HepG2 (cell line): ENCODE measurements at regions not wholly inside any gene's neighbourhood (a gene's known extent, or its start where the extent isn't known, plus 50 kb on each side); places are given as distances from the start of the nearest gene placed in this dataset.

ENCODE experiments used
- ATAC-seq: fragments of 200-7000 bp; cut with Tn5 transposase; 3 replicates; pipeline ENCODE4 v1.9.1; 2020; ENCODE audit warnings: mild to moderate bottlenecking, moderate library complexity
- BruUV-seq: library from RNA; stranded (reverse); fragments of 400-500 nt; replicated peaks from 2 replicates; lab custom pipeline; 2021; lab: Mats Ljungman, UMichigan
- CTCF ChIA-PET: fragments of 300-600 bp; formaldehyde crosslinking; extraction: SDS; loops from one replicate; lab custom pipeline; 2021; ENCODE audit warnings: low total read pairs, inconsistent platforms, low intra/inter-chr PET ratio; lab: Yijun Ruan, JAX
- POLR2A ChIA-PET: fragments of 350-600 bp; sonication (Branson Sonifier 250); formaldehyde crosslinking; loops from one replicate; lab custom pipeline; 2020; ENCODE audit warnings: antibody characterized with exemption, inconsistent platforms; lab: Yijun Ruan, JAX
- DNase-seq: peaks from one replicate; pipeline ENCODE4 v3.0.0-alpha.2; 2015; ENCODE audit warnings: low spot score
- FAIRE-seq: peaks from 3 replicates; lab custom pipeline; 2011; peaks lifted over from hg19 to GRCh38; lab: Jason Lieb, UNC
- H2AFZ ChIP-seq: one replicate; pipeline ENCODE4 v1.6.1; 2011; ENCODE audit warnings: low read length, inconsistent platforms
- H3K27ac ChIP-seq: fragments of 300-600 bp; 3 replicates; pipeline ENCODE4 v1.8.0; 2011; ENCODE audit warnings: mixed run types, mild to moderate bottlenecking, mixed read lengths, low read length, inconsistent platforms; ENCODE audit not compliant: insufficient read depth; ENCODE audit errors: extremely low read length
- H3K27me3 ChIP-seq, 2 experiments: fragments of 200-600 bp in 1 of 2; 2 replicates in 1 of 2; 3 replicates in 1 of 2; pipeline versions ENCODE4 v1.6.0 to v1.8.0; 2011; ENCODE audit warnings: low read length in 2 of 2, mild to moderate bottlenecking in 2 of 2, moderate library complexity in 2 of 2, inconsistent platforms in 1 of 2; ENCODE audit not compliant: insufficient read depth in 2 of 2, control insufficient read depth in 1 of 2
- H3K36me3 ChIP-seq, 2 experiments: fragments of 200-600 bp in 1 of 2; replicated peaks in 1 of 2; 2 replicates in 1 of 2; 3 replicates in 1 of 2; pipeline versions ENCODE4 v1.5.1 to v1.8.0; 2011; ENCODE audit warnings: low read length in 2 of 2, inconsistent platforms in 1 of 2; ENCODE audit not compliant: insufficient read depth in 2 of 2, control insufficient read depth in 1 of 2
- H3K4me1 ChIP-seq: 2 replicates; pipeline ENCODE4 v1.5.1; 2012; ENCODE audit warnings: low read length, inconsistent platforms; ENCODE audit not compliant: insufficient read depth
- H3K4me2 ChIP-seq: 2 replicates; pipeline ENCODE4 v1.6.0; 2011; ENCODE audit warnings: low read depth, low read length, inconsistent platforms
- H3K4me3 ChIP-seq, 3 experiments: fragments of 200-600 bp in 1 of 3; sonication (generic), shearing (Covaris generic) in 1 of 3; replicated peaks in 1 of 3; 2 replicates each; pipeline ENCODE4 v1.5.1; 2011 to 2016; ENCODE audit warnings: low read length in 3 of 3, inconsistent platforms in 2 of 3, low read depth in 2 of 3, mild to moderate bottlenecking in 2 of 3, control low read depth in 1 of 3, mixed read lengths in 1 of 3; ENCODE audit not compliant: insufficient read depth in 1 of 3
- H3K79me2 ChIP-seq: one replicate; pipeline ENCODE4 v1.6.1; 2011; ENCODE audit warnings: low read length, inconsistent platforms; ENCODE audit not compliant: insufficient read depth
- H3K9ac ChIP-seq: 2 replicates; pipeline ENCODE4 v1.6.0; 2011; ENCODE audit warnings: mild to moderate bottlenecking, low read depth, low read length, inconsistent platforms; ENCODE audit not compliant: insufficient read depth
- H3K9me3 ChIP-seq: 2 replicates; pipeline ENCODE4 v1.5.1; 2012; ENCODE audit warnings: mild to moderate bottlenecking, low read length
- H4K20me1 ChIP-seq: 2 replicates; pipeline ENCODE4 v1.6.0; 2011; ENCODE audit warnings: inconsistent platforms, mild to moderate bottlenecking, low read length, moderate library complexity; ENCODE audit not compliant: insufficient read depth
- AHDC1 ChIP-seq: sonication (generic); formaldehyde crosslinking; IDR thresholded peaks from 2 replicates; pipeline ENCODE4 v1.5.1; 2020; ENCODE audit warnings: mild to moderate bottlenecking, missing genetic modification reagents, borderline replicate concordance
- GFI1 ChIP-seq: sonication (generic); formaldehyde crosslinking; IDR thresholded peaks from 2 replicates; pipeline ENCODE4 v1.5.0; 2020; ENCODE audit warnings: missing genetic modification reagents, mild to moderate bottlenecking, borderline replicate concordance
- MAZ ChIP-seq, 2 experiments: sonication (generic) in 1 of 2; formaldehyde crosslinking in 1 of 2; IDR thresholded peaks; 2 replicates each; pipeline versions ENCODE4 v1.5.0 to v1.6.1; 2012 to 2020; ENCODE audit warnings: low read depth in 2 of 2, mild to moderate bottlenecking in 2 of 2, borderline replicate concordance in 1 of 2, improper control_type of control experiment in 1 of 2, low read length in 1 of 2, missing genetic modification reagents in 1 of 2, moderate library complexity in 1 of 2
- MLLT10 ChIP-seq: sonication (generic); formaldehyde crosslinking; IDR thresholded peaks from 2 replicates; pipeline ENCODE4 v1.4.0; 2020; ENCODE audit warnings: missing genetic modification reagents
- MZF1 ChIP-seq: sonication (generic); formaldehyde crosslinking; IDR thresholded peaks from 2 replicates; pipeline ENCODE4 v1.8.1; 2023; ENCODE audit warnings: mild to moderate bottlenecking, missing genetic modification reagents, borderline replicate concordance
- SIX1 ChIP-seq: sonication (generic); formaldehyde crosslinking; IDR thresholded peaks from 2 replicates; pipeline ENCODE4 v1.4.0; 2020; ENCODE audit warnings: missing genetic modification reagents, borderline replicate concordance
- SP4 ChIP-seq: sonication (generic); formaldehyde crosslinking; IDR thresholded peaks from 2 replicates; pipeline ENCODE4 v1.8.1; 2023; ENCODE audit warnings: mild to moderate bottlenecking, missing genetic modification reagents
- THAP8 ChIP-seq: sonication (generic); formaldehyde crosslinking; IDR thresholded peaks from 2 replicates; pipeline ENCODE4 v1.5.1; 2020; ENCODE audit warnings: missing genetic modification reagents, mild to moderate bottlenecking, borderline replicate concordance
- ZNF160 ChIP-seq: sonication (generic); formaldehyde crosslinking; IDR thresholded peaks from 2 replicates; pipeline ENCODE4 v1.8.0; 2022; ENCODE audit warnings: mild to moderate bottlenecking, inconsistent platforms, missing genetic modification reagents
- ZNF703 ChIP-seq: sonication (generic); formaldehyde crosslinking; IDR thresholded peaks from 2 replicates; pipeline ENCODE4 v1.5.1; 2020; ENCODE audit warnings: missing genetic modification reagents, mild to moderate bottlenecking, moderate library complexity, borderline replicate concordance
- WGBS: methylation state at CpG from one replicate; pipeline ENCODE4 v1.1.6; 2017; ENCODE audit warnings: low lambda C conversion rate; 5-methylcytosine and 5-hydroxymethylcytosine counted together
- in situ Hi-C: cut with HindIII; loops from 2 replicates; pipeline ENCODE4 v1.10.0; 2017; ENCODE audit warnings: low pct_unique_long_range_greater_than_20kb; ENCODE audit not compliant: extremely low pct_ligation_motif_present
- intact Hi-C: fragments of 100-400 bp; cut with micrococcal nuclease; formaldehyde crosslinking; loops from one replicate; pipeline ENCODE4 v1.10.0; 2022; ENCODE audit not compliant: unreplicated experiment
- TF ChIP-seq, protein P1 (sequence below): sonication (generic); formaldehyde crosslinking; IDR thresholded peaks from 2 replicates; pipeline ENCODE4 v1.4.0; 2020; ENCODE audit warnings: missing genetic modification reagents
- TF ChIP-seq, protein P2 (sequence below): IDR thresholded peaks from 2 replicates; pipeline ENCODE4 v1.6.1; 2016

GRCh38 chr12:61566183-61566582 is 694.0 kb upstream of the USP15 start:
- Histone ChIP-seq H3K4me2 (no peak overlapping the region), H3K27ac (no peak overlapping the region), H3K9ac (no peak overlapping the region), H3K36me3 (no peaks in the 10 kb centered on the region), H4K20me1 (no peaks in the 10 kb centered on the region), H3K4me3 (no peak overlapping the region), H3K79me2 (no peaks in the 10 kb centered on the region), H3K9me3 (no peaks in the 10 kb centered on the region), H2AFZ (no peak overlapping the region), H3K4me1 (no peaks in the 10 kb centered on the region), H3K27me3 (no peaks in the 10 kb centered on the region)
- POLR2A ChIA-PET: no interaction called here
- no TSS peak for BruUV-seq
- ATAC-seq: no peak
- in situ Hi-C loops (no loop called here), intact Hi-C loops (no loop called here)
- WGBS: 0% methylated on average over 2 of the region's 2 CpGs
- FAIRE-seq: no peak
- CTCF ChIA-PET: no interaction called here
- DNase-seq: no peak
- no peak for TF ChIP-seq GFI1 (CRISPR knock-in tag)
- TF ChIP-seq, protein P1, sequence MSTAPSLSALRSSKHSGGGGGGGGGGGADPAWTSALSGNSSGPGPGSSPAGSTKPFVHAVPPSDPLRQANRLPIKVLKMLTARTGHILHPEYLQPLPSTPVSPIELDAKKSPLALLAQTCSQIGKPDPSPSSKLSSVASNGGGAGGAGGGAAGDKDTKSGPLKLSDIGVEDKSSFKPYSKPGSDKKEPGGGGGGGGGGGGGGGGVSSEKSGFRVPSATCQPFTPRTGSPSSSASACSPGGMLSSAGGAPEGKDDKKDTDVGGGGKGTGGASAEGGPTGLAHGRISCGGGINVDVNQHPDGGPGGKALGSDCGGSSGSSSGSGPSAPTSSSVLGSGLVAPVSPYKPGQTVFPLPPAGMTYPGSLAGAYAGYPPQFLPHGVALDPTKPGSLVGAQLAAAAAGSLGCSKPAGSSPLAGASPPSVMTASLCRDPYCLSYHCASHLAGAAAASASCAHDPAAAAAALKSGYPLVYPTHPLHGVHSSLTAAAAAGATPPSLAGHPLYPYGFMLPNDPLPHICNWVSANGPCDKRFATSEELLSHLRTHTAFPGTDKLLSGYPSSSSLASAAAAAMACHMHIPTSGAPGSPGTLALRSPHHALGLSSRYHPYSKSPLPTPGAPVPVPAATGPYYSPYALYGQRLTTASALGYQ (CRISPR knock-in tag): no peak
- TF ChIP-seq, protein P2, sequence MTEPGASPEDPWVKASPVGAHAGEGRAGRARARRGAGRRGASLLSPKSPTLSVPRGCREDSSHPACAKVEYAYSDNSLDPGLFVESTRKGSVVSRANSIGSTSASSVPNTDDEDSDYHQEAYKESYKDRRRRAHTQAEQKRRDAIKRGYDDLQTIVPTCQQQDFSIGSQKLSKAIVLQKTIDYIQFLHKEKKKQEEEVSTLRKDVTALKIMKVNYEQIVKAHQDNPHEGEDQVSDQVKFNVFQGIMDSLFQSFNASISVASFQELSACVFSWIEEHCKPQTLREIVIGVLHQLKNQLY (CRISPR knock-in tag): no peak
- no peak for TF ChIP-seq SP4 (CRISPR knock-in tag)
- no peak for TF ChIP-seq ZNF160 (CRISPR knock-in tag)
- TF ChIP-seq MZF1 (CRISPR knock-in tag): no peak
- no peak for TF ChIP-seq MLLT10 (CRISPR knock-in tag)
- no peak for TF ChIP-seq THAP8 (CRISPR knock-in tag)
- no peak for TF ChIP-seq MAZ (IDR thresholded peaks at IDR 0.05; ENCODE audit: borderline replicate concordance, low read depth, low read length)
- no peak for TF ChIP-seq MAZ (CRISPR knock-in tag; IDR thresholded peaks at IDR 0.05; ENCODE audit: low read depth)
- no peak for TF ChIP-seq SIX1
- TF ChIP-seq ZNF703 (CRISPR knock-in tag): no peak
- TF ChIP-seq AHDC1: no peak
